Fibroblast of lung (primary cell): ENCODE measurements at regions not wholly inside any gene's neighbourhood (a gene's known extent, or its start where the extent isn't known, plus 50 kb on each side); places are given as distances from the start of the nearest gene placed in this dataset.

Experiments used
- DNase-seq, 2 donors: peaks; one replicate each; pipeline versions ENCODE4 v3.0.0 to v3.0.0-alpha.2; 2010; ENCODE audit warnings: low read depth in 2 of 2
- H2AFZ ChIP-seq: 2 replicates; pipeline ENCODE4 v1.5.1; 2012; ENCODE audit warnings: low read length, control low read depth, inconsistent platforms
- H3K27ac ChIP-seq: 2 replicates; pipeline ENCODE4 v1.5.1; 2011; ENCODE audit warnings: low read length, control low read depth; ENCODE audit not compliant: insufficient read depth
- H3K27me3 ChIP-seq: 2 replicates; pipeline ENCODE4 v1.5.1; 2011; ENCODE audit warnings: mild to moderate bottlenecking, low read length; ENCODE audit not compliant: control insufficient read depth, insufficient read depth
- H3K36me3 ChIP-seq: 2 replicates; pipeline ENCODE4 v1.5.1; 2011; ENCODE audit warnings: low read length; ENCODE audit not compliant: control insufficient read depth, insufficient read depth
- H3K4me1 ChIP-seq: 2 replicates; pipeline ENCODE4 v1.5.1; 2011; ENCODE audit warnings: low read length; ENCODE audit not compliant: control insufficient read depth, insufficient read depth; ENCODE audit errors: extremely low read depth
- H3K4me2 ChIP-seq: 2 replicates; pipeline ENCODE4 v1.5.1; 2011; ENCODE audit warnings: low read length, control low read depth; ENCODE audit not compliant: insufficient read depth; ENCODE audit errors: extremely low read depth
- H3K4me3 ChIP-seq, 4 experiments: fragments of 200-600 bp in 1 of 4; sonication (generic) in 1 of 4; replicated peaks in 1 of 4; 2 replicates each; pipeline ENCODE4 v1.5.1; 2011 to 2016; ENCODE audit warnings: low read length in 4 of 4, low read depth in 3 of 4, mild to moderate bottlenecking in 3 of 4, control low read depth in 2 of 4, inconsistent platforms in 1 of 4, mixed read lengths in 1 of 4; ENCODE audit not compliant: insufficient read depth in 1 of 4; ENCODE audit errors: control extremely low read depth in 1 of 4
- H3K79me2 ChIP-seq: 2 replicates; pipeline ENCODE4 v1.5.1; 2012; ENCODE audit warnings: mild to moderate bottlenecking, low read length, inconsistent platforms; ENCODE audit not compliant: control insufficient read depth, insufficient read depth
- H3K9ac ChIP-seq: 2 replicates; pipeline ENCODE4 v1.5.1; 2011; ENCODE audit warnings: mild to moderate bottlenecking, low read length, control low read depth; ENCODE audit not compliant: insufficient read depth
- H3K9me3 ChIP-seq: 2 replicates; pipeline ENCODE4 v1.5.1; 2012; ENCODE audit warnings: low read depth, low read length; ENCODE audit not compliant: control insufficient read depth, insufficient read depth
- H4K20me1 ChIP-seq: 2 replicates; pipeline ENCODE4 v1.5.1; 2011; ENCODE audit warnings: low read length; ENCODE audit not compliant: control insufficient read depth, insufficient read depth; ENCODE audit errors: extremely low read depth
- EZH2 ChIP-seq: IDR thresholded peaks from 2 replicates; pipeline ENCODE4 v1.5.1; 2012; ENCODE audit warnings: low read length, control low read depth, mild to moderate bottlenecking; ENCODE audit errors: missing control alignments
- TF ChIP-seq, protein P1 (sequence below), 2 donors: IDR thresholded peaks in 1 of 2; conservative IDR thresholded peaks in 1 of 2; 1 replicate in 1 of 2; 2 replicates in 1 of 2; pipeline ENCODE4 v1.5.1; 2011 to 2012; ENCODE audit warnings: low read length in 2 of 2, control low read depth in 1 of 2, inconsistent platforms in 1 of 2, low read depth in 1 of 2, mild to moderate bottlenecking in 1 of 2

DNA sequence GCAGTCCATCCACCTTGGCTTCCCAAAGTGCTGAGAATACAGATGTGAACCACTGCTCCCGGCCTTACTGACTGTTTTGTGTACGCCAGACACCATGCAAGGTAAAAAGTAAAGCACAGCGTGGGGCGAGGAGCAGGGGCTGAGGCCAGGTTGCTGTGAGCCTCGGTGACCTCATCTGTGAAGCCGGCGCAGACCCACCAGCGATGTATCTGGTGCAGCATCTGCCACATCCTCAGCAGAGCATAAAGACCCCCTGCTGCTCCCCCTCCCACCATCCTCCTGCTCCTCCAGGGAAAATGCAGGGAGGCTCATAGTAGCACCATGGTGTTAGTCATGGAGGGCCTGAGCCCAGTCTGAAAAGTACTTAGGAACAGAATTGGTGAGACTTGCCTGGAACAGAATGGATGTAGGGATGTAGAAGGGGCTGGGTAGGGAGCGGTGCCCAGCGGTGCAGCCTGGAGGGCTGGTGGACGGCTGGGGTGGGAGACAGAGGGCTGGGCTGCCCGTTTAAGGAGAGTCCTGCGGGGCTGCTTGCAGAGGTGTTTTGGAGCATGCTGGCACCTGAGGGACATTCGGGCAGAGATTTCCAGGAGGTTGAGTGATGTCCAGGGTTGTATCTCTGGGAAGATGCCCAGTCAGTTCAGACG is 462.4 kb downstream of the BRD1 start:
- no peak for TF ChIP-seq EZH2
- TF ChIP-seq, protein P1, sequence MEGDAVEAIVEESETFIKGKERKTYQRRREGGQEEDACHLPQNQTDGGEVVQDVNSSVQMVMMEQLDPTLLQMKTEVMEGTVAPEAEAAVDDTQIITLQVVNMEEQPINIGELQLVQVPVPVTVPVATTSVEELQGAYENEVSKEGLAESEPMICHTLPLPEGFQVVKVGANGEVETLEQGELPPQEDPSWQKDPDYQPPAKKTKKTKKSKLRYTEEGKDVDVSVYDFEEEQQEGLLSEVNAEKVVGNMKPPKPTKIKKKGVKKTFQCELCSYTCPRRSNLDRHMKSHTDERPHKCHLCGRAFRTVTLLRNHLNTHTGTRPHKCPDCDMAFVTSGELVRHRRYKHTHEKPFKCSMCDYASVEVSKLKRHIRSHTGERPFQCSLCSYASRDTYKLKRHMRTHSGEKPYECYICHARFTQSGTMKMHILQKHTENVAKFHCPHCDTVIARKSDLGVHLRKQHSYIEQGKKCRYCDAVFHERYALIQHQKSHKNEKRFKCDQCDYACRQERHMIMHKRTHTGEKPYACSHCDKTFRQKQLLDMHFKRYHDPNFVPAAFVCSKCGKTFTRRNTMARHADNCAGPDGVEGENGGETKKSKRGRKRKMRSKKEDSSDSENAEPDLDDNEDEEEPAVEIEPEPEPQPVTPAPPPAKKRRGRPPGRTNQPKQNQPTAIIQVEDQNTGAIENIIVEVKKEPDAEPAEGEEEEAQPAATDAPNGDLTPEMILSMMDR (conservative IDR thresholded peaks at IDR 0.05 in 1 of 2, IDR thresholded peaks at IDR 0.05 in 1 of 2; ENCODE audit: low read depth in 1 of 2, low read length in 2 of 2): no peak
- H3K36me3 ChIP-seq: no peaks in the 10 kb centered on the region
- no peaks in the 10 kb centered on the region for H3K4me1 ChIP-seq
- no peaks in the 10 kb centered on the region for H3K27me3 ChIP-seq
- no peak overlapping the region for H3K9ac ChIP-seq
- no peak for DNase-seq
- no peak overlapping the region for H3K4me3 ChIP-seq
- H3K27ac ChIP-seq: no peak overlapping the region
- no peaks in the 10 kb centered on the region for H3K79me2 ChIP-seq
- H4K20me1 ChIP-seq: no peaks in the 10 kb centered on the region
- no peak overlapping the region for H2AFZ ChIP-seq
- no peak overlapping the region for H3K4me2 ChIP-seq
- no peaks in the 10 kb centered on the region for H3K9me3 ChIP-seq

DNA sequence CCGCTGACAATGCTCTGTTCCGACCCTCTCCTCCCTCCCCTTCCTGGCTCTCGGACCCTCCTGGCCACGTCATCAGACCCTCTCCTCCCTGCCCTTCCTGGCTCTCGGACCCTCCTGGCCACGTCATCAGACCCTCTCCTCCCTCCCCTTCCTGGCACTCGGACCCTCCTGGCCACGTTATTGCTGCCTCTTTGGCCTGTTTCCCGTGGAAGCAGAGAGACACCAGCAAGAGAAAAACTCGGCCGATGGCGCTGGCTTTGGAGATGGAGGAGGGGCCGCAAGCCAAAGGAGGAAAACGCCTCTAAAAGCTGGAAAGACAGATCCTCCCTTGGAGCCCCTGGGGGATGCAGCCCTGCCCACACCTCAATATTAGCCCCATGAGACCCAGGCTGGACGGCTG is 463.3 kb downstream of the BRD1 start:
- Histone ChIP-seq H3K27me3 (no peaks in the 10 kb centered on the region), H3K36me3 (no peaks in the 10 kb centered on the region), H3K4me1 (no peaks in the 10 kb centered on the region), H4K20me1 (no peaks in the 10 kb centered on the region), H3K4me2 (no peak overlapping the region), H3K9ac (no peak overlapping the region), H3K27ac (no peak overlapping the region), H3K79me2 (no peaks in the 10 kb centered on the region), H3K4me3 (no peak overlapping the region), H3K9me3 (no peaks in the 10 kb centered on the region), H2AFZ (no peak overlapping the region)
- TF ChIP-seq, protein P1 (conservative IDR thresholded peaks at IDR 0.05 in 1 of 2, IDR thresholded peaks at IDR 0.05 in 1 of 2; ENCODE audit: low read depth in 1 of 2, low read length in 2 of 2): no peak
- TF ChIP-seq EZH2: no peak
- DNase-seq: no peak

GRCh38 chr22:49363526-49364230 is 464.0 kb downstream of the BRD1 start:
- Histone ChIP-seq H3K27ac (no peak overlapping the region), H3K4me3 (no peak overlapping the region), H3K4me2 (no peak overlapping the region), H3K4me1 (no peaks in the 10 kb centered on the region), H4K20me1 (no peaks in the 10 kb centered on the region), H3K9ac (no peak overlapping the region), H3K79me2 (no peaks in the 10 kb centered on the region), H3K27me3 (no peaks in the 10 kb centered on the region), H3K36me3 (no peaks in the 10 kb centered on the region), H2AFZ (no peak overlapping the region), H3K9me3 (no peaks in the 10 kb centered on the region)
- DNase-seq: no peak
- TF ChIP-seq, protein P1 (conservative IDR thresholded peaks at IDR 0.05 in 1 of 2, IDR thresholded peaks at IDR 0.05 in 1 of 2; ENCODE audit: low read depth in 1 of 2, low read length in 2 of 2): no peak
- no peak for TF ChIP-seq EZH2
